PC-9 (cell line): ENCODE measurements at regions not wholly inside any gene's neighbourhood (a gene's known extent, or its start where the extent isn't known, plus 50 kb on each side); places are given as distances from the start of the nearest gene placed in this dataset.

Experiments used
- BruUV-seq: library from RNA; stranded (reverse); fragments of 400-500 nt; replicated peaks from 2 replicates; lab custom pipeline; 2021; lab: Mats Ljungman, UMichigan
- CTCF ChIA-PET: fragments of 300-600 bp; sonication (Branson Sonifier 250); formaldehyde crosslinking; loops from one replicate; lab custom pipeline; 2022; ENCODE audit warnings: antibody characterized with exemption; lab: Charles Lee
- POLR2A ChIA-PET: fragments of 300-600 bp; sonication (Branson Sonifier 250); formaldehyde crosslinking; loops from one replicate; lab custom pipeline; 2022; ENCODE audit warnings: antibody characterized with exemption; ENCODE audit not compliant: unreplicated experiment; lab: Charles Lee
- DNase-seq, 2 experiments: peaks; one replicate each; pipeline versions ENCODE4 v3.0.0 to v3.0.0-alpha.2; 2015 to 2022; ENCODE audit warnings: mixed read lengths in 1 of 2
- H2AFZ ChIP-seq: fragments of 200-600 bp; sonication (generic); 2 replicates; pipeline ENCODE4 v1.8.1; 2017; ENCODE audit warnings: antibody characterized with exemption
- H3F3A ChIP-seq: fragments of 200-600 bp; sonication (generic); 2 replicates; pipeline ENCODE4 v1.8.1; 2017; ENCODE audit warnings: antibody characterized with exemption, mild to moderate bottlenecking, low read depth; ENCODE audit not compliant: insufficient read depth
- H3K27ac ChIP-seq: fragments of 200-600 bp; sonication (generic); 2 replicates; pipeline ENCODE4 v1.6.1; 2016; ENCODE audit warnings: mixed run types
- H3K27me3 ChIP-seq: fragments of 200-600 bp; sonication (generic); 2 replicates; pipeline ENCODE4 v1.6.1; 2016; ENCODE audit warnings: low read depth, mixed run types; ENCODE audit not compliant: insufficient read depth
- H3K36me3 ChIP-seq: fragments of 200-600 bp; sonication (generic); 2 replicates; pipeline ENCODE4 v1.6.1; 2016; ENCODE audit warnings: low read depth, mixed run types
- H3K4me1 ChIP-seq: fragments of 200-600 bp; sonication (generic); replicated peaks from 2 replicates; pipeline ENCODE4 v1.6.1; 2016; ENCODE audit warnings: mixed run types; ENCODE audit not compliant: insufficient read depth
- H3K4me2 ChIP-seq: fragments of 200-600 bp; sonication (generic); 2 replicates; pipeline ENCODE4 v1.6.1; 2017; ENCODE audit warnings: mixed run types
- H3K4me3 ChIP-seq: fragments of 200-600 bp; sonication (generic); 2 replicates; pipeline ENCODE4 v1.6.1; 2016; ENCODE audit warnings: mixed run types
- H3K79me2 ChIP-seq: fragments of 200-600 bp; sonication (generic); 2 replicates; pipeline ENCODE4 v1.6.1; 2017; ENCODE audit warnings: low read depth, mixed run types
- H3K9me2 ChIP-seq: fragments of 200-600 bp; sonication (generic); 2 replicates; pipeline ENCODE4 v1.8.1; 2017; ENCODE audit warnings: mild to moderate bottlenecking; ENCODE audit not compliant: insufficient read depth
- H3K9me3 ChIP-seq: fragments of 200-600 bp; sonication (generic); 2 replicates; pipeline ENCODE4 v1.8.1; 2016; ENCODE audit warnings: low read depth; ENCODE audit not compliant: insufficient read depth
- H4K20me1 ChIP-seq: fragments of 200-600 bp; sonication (generic); 2 replicates; pipeline ENCODE4 v1.8.1; 2017; ENCODE audit not compliant: insufficient read depth
- CTCF ChIP-seq: fragments of 200-600 bp; sonication (generic); conservative IDR thresholded peaks from 2 replicates; pipeline ENCODE4 v1.6.1; 2017; ENCODE audit warnings: mixed run types, antibody characterized with exemption, mild to moderate bottlenecking, moderate library complexity
- EZH2 ChIP-seq: fragments of 200-600 bp; sonication (generic); IDR thresholded peaks from 2 replicates; pipeline ENCODE4 v1.8.0; 2017; ENCODE audit warnings: antibody characterized with exemption, low read depth
- intact Hi-C: fragments of 100-400 bp; cut with micrococcal nuclease; formaldehyde crosslinking; loops from one replicate; pipeline ENCODE4 v1.10.0; 2022; ENCODE audit not compliant: unreplicated experiment

DNA sequence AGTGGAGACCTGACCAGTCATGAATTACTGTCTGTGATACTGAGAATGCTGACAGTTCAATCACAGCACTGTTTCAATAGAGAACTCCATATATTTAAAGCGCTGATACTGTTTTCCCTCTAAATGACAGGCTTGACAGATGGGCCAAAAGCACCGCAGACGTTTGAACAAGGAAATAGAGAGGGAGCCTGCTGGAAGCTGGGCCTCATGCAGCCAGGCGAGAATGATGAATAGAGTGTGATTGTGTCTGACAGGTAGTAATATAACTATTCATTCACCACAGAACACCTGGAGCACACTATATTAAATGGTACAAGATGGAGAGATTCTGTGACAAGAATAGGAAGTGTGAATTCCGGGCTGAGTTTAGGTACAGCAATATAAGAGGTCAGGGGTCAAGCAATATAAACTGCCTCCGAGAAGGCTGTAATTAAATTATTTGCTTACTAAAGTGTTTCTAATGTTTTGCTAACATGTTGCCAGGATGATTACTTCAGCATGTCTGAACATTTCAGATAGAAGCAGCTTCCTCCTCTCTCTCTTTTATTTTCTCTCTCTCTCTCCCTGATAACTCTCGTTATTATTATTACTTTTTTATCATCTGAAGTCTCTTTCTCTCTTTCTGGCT, 297.7 kb downstream of the CSNK1G3 start:
- no peak overlapping the region for H3K4me2 ChIP-seq
- H3K9me2 ChIP-seq = no peaks in the 10 kb centered on the region
- BruUV-seq = no TSS peak
- H3F3A ChIP-seq = no peaks in the 10 kb centered on the region
- H3K79me2 ChIP-seq = no peaks in the 10 kb centered on the region
- no peaks in the 10 kb centered on the region for H4K20me1 ChIP-seq
- H3K27me3 ChIP-seq = no peaks in the 10 kb centered on the region
- H3K9me3 ChIP-seq = no peaks in the 10 kb centered on the region
- H2AFZ ChIP-seq = no peak overlapping the region
- POLR2A ChIA-PET = no interaction called here
- H3K27ac ChIP-seq = no peak overlapping the region
- intact Hi-C loops = no loop called here
- H3K4me1 ChIP-seq = no peaks in the 10 kb centered on the region; the same call in 1 of the 2 replicates
- no peak overlapping the region for H3K4me3 ChIP-seq
- CTCF ChIA-PET = no interaction called here
- no peak for DNase-seq
- no peak for TF ChIP-seq EZH2
- no peak for TF ChIP-seq CTCF
- no peaks in the 10 kb centered on the region for H3K36me3 ChIP-seq

DNA sequence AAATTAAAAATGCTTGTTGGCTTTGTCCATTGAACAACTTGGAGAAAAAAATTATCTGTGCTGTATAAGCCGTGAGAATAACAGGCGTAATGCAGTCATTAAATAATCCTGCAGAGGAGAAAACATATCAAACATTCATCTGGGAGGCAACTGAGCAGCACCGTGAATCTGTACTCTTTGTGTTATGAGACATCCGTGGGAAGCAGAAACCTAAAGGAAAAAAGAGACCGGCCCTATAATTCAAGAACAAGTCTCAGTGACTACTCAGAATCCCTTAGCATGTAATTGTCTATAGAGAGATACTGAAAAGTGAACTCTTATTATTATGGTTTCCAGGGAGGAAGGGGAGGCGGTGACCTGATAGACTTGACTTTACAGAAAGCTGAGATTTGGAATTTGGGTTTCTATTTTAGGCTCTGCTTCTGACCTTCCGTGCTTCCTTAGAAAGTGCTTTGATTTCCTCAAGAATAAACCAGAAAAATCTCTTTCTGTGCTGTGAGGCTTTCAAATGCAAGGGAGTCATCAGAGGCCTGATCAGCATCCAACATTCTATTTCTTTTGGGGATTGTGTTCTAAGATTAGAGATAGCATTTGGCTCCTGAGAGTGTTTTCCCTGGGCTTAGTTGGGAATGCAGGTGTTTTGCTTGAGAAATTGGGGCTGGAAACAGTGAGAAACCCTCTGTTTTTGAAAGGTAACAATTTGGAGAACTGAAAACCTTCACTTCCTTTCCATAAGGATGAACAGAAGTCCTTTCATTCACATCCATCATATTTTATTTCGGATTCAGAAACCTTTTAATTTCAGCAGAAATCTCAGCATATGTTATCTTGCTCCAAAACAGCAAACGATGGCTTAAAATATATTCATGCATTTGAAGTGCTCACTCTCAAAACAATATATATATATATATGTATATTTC, 296.7 kb downstream of the CSNK1G3 start:
- H3K79me2 ChIP-seq = no peaks in the 10 kb centered on the region
- no peaks in the 10 kb centered on the region for H3K36me3 ChIP-seq
- no peak for DNase-seq
- H3K27ac ChIP-seq = no peak overlapping the region
- TF ChIP-seq EZH2 (no peak), CTCF (no peak)
- no peaks in the 10 kb centered on the region for H3K27me3 ChIP-seq
- no peak overlapping the region for H3K4me2 ChIP-seq
- H3K4me1 ChIP-seq = no peaks in the 10 kb centered on the region; the same call in 1 of the 2 replicates
- H2AFZ ChIP-seq = no peak overlapping the region
- no peak overlapping the region for H3K4me3 ChIP-seq
- CTCF ChIA-PET = no interaction called here
- intact Hi-C loops = no loop called here
- no peaks in the 10 kb centered on the region for H4K20me1 ChIP-seq
- no peaks in the 10 kb centered on the region for H3K9me3 ChIP-seq
- H3K9me2 ChIP-seq = no peaks in the 10 kb centered on the region
- POLR2A ChIA-PET = no interaction called here
- no TSS peak for BruUV-seq
- no peaks in the 10 kb centered on the region for H3F3A ChIP-seq

GRCh38 chr5:123807177-123807945, 295.4 kb downstream of the CSNK1G3 start:
- POLR2A ChIA-PET = no interaction called here
- TF ChIP-seq CTCF (no peak), EZH2 (no peak)

More at GRCh38 chr5:123807177-123807945, 295.4 kb downstream of the CSNK1G3 start:
- H3K36me3 ChIP-seq = no peaks in the 10 kb centered on the region
- DNase-seq = peak in 1 of 2 experiments; percentile 72
- no peaks in the 10 kb centered on the region for H3F3A ChIP-seq
- no peak overlapping the region for H3K4me3 ChIP-seq
- no peak overlapping the region; the same call in 1 of the 2 replicates for H3K27ac ChIP-seq
- no peaks in the 10 kb centered on the region for H3K9me2 ChIP-seq
- H3K27me3 ChIP-seq = no peaks in the 10 kb centered on the region
- no peaks in the 10 kb centered on the region for H3K9me3 ChIP-seq
- H4K20me1 ChIP-seq = no peaks in the 10 kb centered on the region
- no peaks in the 10 kb centered on the region; the same call in 1 of the 2 replicates for H3K4me1 ChIP-seq
- intact Hi-C loops = no loop called here
- no TSS peak for BruUV-seq
- no peaks in the 10 kb centered on the region for H3K79me2 ChIP-seq
- no peak overlapping the region for H2AFZ ChIP-seq
- CTCF ChIA-PET = no interaction called here
- H3K4me2 ChIP-seq = no peak overlapping the region
